Mesothelial cell of epicardium (in vitro differentiated cells): ENCODE measurements at regions not wholly inside any gene's neighbourhood (a gene's known extent, or its start where the extent isn't known, plus 50 kb on each side); places are given as distances from the start of the nearest gene placed in this dataset.

Experiments
- DNase-seq, 2 experiments: peaks; one replicate each; pipeline ENCODE4 v3.0.0; 2021; ENCODE audit warnings: low spot score in 2 of 2; ENCODE audit not compliant: unreplicated experiment in 2 of 2
- H3K27ac Mint-ChIP-seq: 2 replicates; pipeline ENCODE4 v1.8.0; 2021; ENCODE audit warnings: mixed read lengths
- H3K27me3 Mint-ChIP-seq: 2 replicates; pipeline ENCODE4 v1.8.0; 2021; ENCODE audit warnings: low read depth, mixed read lengths
- H3K36me3 Mint-ChIP-seq: 2 replicates; pipeline ENCODE4 v1.8.0; 2021; ENCODE audit warnings: mixed read lengths
- H3K4me1 Mint-ChIP-seq: 2 replicates; pipeline ENCODE4 v1.8.0; 2021; ENCODE audit warnings: mixed read lengths
- H3K4me3 Mint-ChIP-seq: 2 replicates; pipeline ENCODE4 v1.8.0; 2021; ENCODE audit warnings: mild to moderate bottlenecking, moderate library complexity, mixed read lengths
- H3K9me3 Mint-ChIP-seq: 2 replicates; pipeline ENCODE4 v1.8.0; 2021; ENCODE audit warnings: mixed read lengths
- TF ChIP-seq, protein P1 (sequence below): fragments of 200-600 bp; sonication (generic); IDR thresholded peaks from one replicate; pipeline ENCODE4 v1.5.0; 2021; ENCODE audit warnings: antibody characterized with exemption; ENCODE audit not compliant: unreplicated experiment

DNA sequence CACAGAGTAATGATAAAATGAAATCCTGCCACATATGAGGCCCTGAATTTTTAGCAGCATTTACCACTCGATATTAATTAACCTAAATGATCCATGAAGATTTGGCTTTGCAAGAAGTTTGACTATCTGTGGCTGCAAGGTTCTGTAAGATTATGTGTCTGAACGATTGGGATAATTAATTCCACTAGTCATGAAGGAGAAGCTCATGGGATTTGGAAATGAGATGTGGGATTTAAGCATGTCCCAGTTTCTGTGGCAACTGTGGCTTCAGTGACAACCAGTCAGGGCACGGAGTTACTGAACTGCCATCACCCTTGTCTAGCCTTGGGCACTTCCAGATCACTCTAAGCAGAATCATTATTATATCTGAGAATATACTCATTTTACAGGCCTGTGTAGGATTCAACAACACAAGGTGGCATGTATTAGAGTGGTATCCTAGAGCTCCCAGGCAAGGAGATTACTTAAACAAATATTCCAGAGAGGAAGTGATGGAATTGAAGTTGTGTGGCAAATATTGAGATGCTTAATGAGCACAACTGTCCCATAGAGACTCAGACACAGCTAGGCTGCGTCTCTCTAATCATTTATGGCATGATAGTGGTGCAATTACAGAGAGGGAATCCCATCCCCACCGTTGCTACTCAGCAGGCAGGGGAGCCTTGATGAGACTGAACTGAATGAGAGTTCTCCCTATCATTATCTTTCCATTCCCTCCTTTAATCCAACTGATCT lies 205.0 kb upstream of the KRR1 start:
- Mint-ChIP-seq H3K4me1 (peaks cover 53% of the 10 kb centered on the region), H3K9me3 (no peaks in the 10 kb centered on the region)

DNA sequence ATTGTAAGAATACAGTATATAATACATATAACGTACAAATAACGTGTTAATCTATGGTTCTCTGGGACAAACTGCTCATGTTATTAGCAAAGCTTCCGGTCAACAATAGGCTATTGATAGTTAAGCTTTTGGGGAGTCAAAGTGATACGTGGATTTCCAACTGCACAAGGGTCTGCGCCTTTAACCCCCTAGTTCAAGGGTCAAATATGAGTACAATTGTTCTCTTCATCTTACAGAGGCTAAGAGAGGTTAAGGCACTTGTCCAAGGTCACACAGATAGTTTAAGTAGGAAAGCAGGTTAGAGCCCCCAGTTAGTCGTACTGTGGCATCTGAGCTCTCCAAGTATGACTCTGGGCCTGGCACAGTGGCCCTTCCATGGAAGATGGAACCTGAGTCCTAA lies 204.3 kb upstream of the KRR1 start:
- no peak overlapping the region for H3K4me3 Mint-ChIP-seq
- TF ChIP-seq, protein P1, sequence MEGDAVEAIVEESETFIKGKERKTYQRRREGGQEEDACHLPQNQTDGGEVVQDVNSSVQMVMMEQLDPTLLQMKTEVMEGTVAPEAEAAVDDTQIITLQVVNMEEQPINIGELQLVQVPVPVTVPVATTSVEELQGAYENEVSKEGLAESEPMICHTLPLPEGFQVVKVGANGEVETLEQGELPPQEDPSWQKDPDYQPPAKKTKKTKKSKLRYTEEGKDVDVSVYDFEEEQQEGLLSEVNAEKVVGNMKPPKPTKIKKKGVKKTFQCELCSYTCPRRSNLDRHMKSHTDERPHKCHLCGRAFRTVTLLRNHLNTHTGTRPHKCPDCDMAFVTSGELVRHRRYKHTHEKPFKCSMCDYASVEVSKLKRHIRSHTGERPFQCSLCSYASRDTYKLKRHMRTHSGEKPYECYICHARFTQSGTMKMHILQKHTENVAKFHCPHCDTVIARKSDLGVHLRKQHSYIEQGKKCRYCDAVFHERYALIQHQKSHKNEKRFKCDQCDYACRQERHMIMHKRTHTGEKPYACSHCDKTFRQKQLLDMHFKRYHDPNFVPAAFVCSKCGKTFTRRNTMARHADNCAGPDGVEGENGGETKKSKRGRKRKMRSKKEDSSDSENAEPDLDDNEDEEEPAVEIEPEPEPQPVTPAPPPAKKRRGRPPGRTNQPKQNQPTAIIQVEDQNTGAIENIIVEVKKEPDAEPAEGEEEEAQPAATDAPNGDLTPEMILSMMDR: no peak
- no peak overlapping the region for H3K27ac Mint-ChIP-seq
- no peaks in the 10 kb centered on the region for H3K27me3 Mint-ChIP-seq
- H3K4me1 Mint-ChIP-seq: peaks cover 53% of the 10 kb centered on the region
- DNase-seq: no peak
- no peaks in the 10 kb centered on the region for H3K36me3 Mint-ChIP-seq
- H3K9me3 Mint-ChIP-seq: no peaks in the 10 kb centered on the region

More for the DNA sequence above, 205.0 kb upstream of the KRR1 start:
- H3K4me3 Mint-ChIP-seq: no peak overlapping the region
- H3K36me3 Mint-ChIP-seq: no peaks in the 10 kb centered on the region
- DNase-seq: no peak
- no peak overlapping the region for H3K27ac Mint-ChIP-seq
- TF ChIP-seq, protein P1: no peak
- H3K27me3 Mint-ChIP-seq: no peaks in the 10 kb centered on the region

DNA sequence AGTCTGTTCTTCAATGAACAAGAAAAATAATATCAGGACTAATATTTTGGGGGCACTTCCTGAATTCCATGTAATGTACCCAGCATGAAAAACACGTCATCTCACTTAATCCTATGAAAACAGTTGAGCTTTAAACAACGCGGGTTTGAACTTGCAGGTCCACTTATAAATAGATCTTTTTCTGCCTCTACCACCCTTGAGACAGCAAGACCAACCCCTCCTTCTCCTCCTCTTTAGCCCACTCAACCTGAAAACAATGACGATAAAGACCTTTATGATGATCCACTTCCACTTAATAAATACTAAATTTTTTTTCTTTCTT lies 203.9 kb upstream of the KRR1 start:
- H3K27ac Mint-ChIP-seq: no peak overlapping the region
- H3K27me3 Mint-ChIP-seq: no peaks in the 10 kb centered on the region
- no peaks in the 10 kb centered on the region for H3K9me3 Mint-ChIP-seq
- H3K4me3 Mint-ChIP-seq: no peak overlapping the region
- H3K4me1 Mint-ChIP-seq: peaks cover 53% of the 10 kb centered on the region
- H3K36me3 Mint-ChIP-seq: no peaks in the 10 kb centered on the region
- DNase-seq: no peak
- TF ChIP-seq, protein P1: no peak

DNA sequence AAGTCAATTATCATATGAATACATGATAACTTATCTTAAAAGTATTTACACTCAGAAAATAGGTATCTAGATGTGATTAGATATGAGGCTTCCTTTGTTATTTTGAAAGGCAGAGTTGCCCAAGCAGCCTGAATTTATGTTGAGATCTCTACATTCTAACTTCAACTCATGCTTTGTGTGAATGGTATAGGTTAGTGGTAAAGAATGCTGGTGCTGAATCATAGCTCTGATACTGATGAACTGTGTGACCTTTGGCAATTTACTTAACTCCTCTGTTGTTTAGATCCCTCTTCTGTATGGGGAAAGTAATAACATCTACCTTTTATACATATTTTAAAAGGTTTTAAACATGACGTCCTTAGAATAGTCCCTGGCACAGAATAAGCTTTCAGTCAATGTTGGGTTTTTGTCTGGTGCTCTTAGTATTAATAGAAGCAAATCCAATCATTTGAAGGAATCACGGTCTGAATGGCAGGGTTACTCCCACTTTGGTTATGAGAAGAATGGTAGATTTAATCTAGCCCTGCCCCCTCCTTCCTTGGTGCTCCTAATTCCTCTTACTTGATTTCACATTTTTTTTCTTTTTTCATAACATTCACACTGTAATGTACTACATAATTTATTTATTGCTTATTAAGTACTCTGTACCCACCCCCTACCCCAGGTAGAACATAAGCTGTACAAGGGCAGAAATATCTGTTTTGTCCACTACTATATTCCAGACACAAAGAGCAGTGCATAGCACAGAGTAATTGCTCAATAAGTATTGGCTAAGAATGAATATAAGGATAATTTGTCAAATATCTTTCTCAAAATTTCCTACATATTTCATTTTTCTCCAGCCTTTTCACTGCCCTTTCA lies 203.3 kb upstream of the KRR1 start:
- no peaks in the 10 kb centered on the region for H3K9me3 Mint-ChIP-seq
- DNase-seq: no peak
- H3K4me3 Mint-ChIP-seq: no peak overlapping the region
- peak overlapping the region; percentile 47 for H3K27ac Mint-ChIP-seq
- H3K4me1 Mint-ChIP-seq: peaks cover 53% of the 10 kb centered on the region
- H3K27me3 Mint-ChIP-seq: no peaks in the 10 kb centered on the region
- H3K36me3 Mint-ChIP-seq: no peaks in the 10 kb centered on the region
- TF ChIP-seq, protein P1: no peak

GRCh38 chr12:75713434-75713833 lies 202.0 kb upstream of the KRR1 start:
- DNase-seq: no peak
- Mint-ChIP-seq H3K27ac (peak overlapping the region; percentile 31), H3K36me3 (no peaks in the 10 kb centered on the region), H3K4me1 (peaks cover 63% of the 10 kb centered on the region), H3K27me3 (no peaks in the 10 kb centered on the region), H3K9me3 (no peaks in the 10 kb centered on the region), H3K4me3 (no peak overlapping the region)
- TF ChIP-seq, protein P1: no peak
